HAP-1 (cell line): ENCODE measurements at regions not wholly inside any gene's neighbourhood (a gene's known extent, or its start where the extent isn't known, plus 50 kb on each side); places are given as distances from the start of the nearest gene placed in this dataset.
"Not testable (repeated sequence)": the region's sequence is repeated elsewhere in the genome, so short reads cannot be mapped to it uniquely, and the experiment has no call there.

Experiments
- DNase-seq, 2 experiments: peaks; one replicate each; pipeline ENCODE4 v3.0.0-alpha.2; 2016 to 2020; ENCODE audit warnings: low spot score in 2 of 2
- H3K27me3 ChIP-seq: fragments of 250-450 bp; sonication (Bioruptor Pico); 2 replicates; pipeline ENCODE4 v1.5.1; 2020; ENCODE audit warnings: low read depth, mild to moderate bottlenecking, moderate library complexity
- H3K36me3 ChIP-seq: fragments of 250-450 bp; sonication (Bioruptor Pico); replicated peaks from 2 replicates; pipeline ENCODE4 v1.5.1; 2020; ENCODE audit warnings: mild to moderate bottlenecking
- H3K4me1 ChIP-seq: fragments of 250-450 bp; sonication (Bioruptor Pico); 2 replicates; pipeline ENCODE4 v1.5.1; 2020; ENCODE audit warnings: mild to moderate bottlenecking
- H3K4me3 ChIP-seq: fragments of 250-450 bp; sonication (Bioruptor Pico); 2 replicates; pipeline ENCODE4 v1.5.1; 2020; ENCODE audit warnings: mild to moderate bottlenecking, moderate library complexity
- H3K9me3 ChIP-seq: fragments of 250-450 bp; sonication (Bioruptor Pico); 2 replicates; pipeline ENCODE4 v1.5.1; 2020; ENCODE audit warnings: mild to moderate bottlenecking, moderate library complexity
- in situ Hi-C: fragments of 300-500 bp; cut with MboI; formaldehyde crosslinking; loops from 3 replicates; pipeline ENCODE4 v1.14.3; 2020; ENCODE audit warnings: low sequenced_read_pairs, inconsistent platforms, mixed read lengths

GRCh38 chr9:134531220-134531970 lies 110.2 kb upstream of the COL5A1 start:
- no peaks in the 10 kb centered on the region for H3K36me3 ChIP-seq
- no peaks in the 10 kb centered on the region for H3K27me3 ChIP-seq
- H3K9me3 ChIP-seq, result no peaks in the 10 kb centered on the region; the same call in 1 of the 2 replicates
- no peak for DNase-seq
- no peak overlapping the region for H3K4me3 ChIP-seq
- in situ Hi-C loops, result no loop called here
- no peaks in the 10 kb centered on the region for H3K4me1 ChIP-seq

DNA sequence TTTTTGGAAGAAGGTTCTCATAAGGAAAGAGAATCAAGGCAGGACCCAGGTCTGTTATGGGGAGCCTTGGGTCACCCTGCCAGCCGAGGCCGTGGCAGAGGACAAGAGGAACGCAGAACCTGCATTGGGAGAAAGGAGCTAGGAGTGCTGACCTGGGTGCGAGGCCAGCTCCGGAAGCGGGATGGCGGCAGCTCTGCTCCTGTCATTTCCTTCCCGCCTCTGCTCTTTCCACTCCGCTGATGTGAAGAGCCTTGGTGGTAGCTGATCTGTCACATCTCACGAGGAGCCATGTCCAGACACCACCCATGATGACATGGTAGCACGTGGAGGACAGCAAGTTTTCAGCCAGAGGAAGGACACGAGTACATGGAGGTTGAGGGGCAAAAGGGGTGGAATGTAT lies 109.5 kb upstream of the COL5A1 start:
- Histone ChIP-seq H3K4me3 (no peak overlapping the region), H3K9me3 (no peaks in the 10 kb centered on the region; the same call in 1 of the 2 replicates), H3K36me3 (no peaks in the 10 kb centered on the region), H3K4me1 (no peaks in the 10 kb centered on the region), H3K27me3 (no peaks in the 10 kb centered on the region)
- no peak for DNase-seq
- in situ Hi-C loops, result no loop called here

GRCh38 chr9:134532661-134533060 lies 108.9 kb upstream of the COL5A1 start:
- in situ Hi-C loops, H3K9me3 ChIP-seq, DNase-seq, H3K27me3 ChIP-seq, H3K4me1 ChIP-seq, H3K36me3 ChIP-seq, H3K4me3 ChIP-seq: not testable (repeated sequence)

GRCh38 chr9:134533850-134534588 lies 107.6 kb upstream of the COL5A1 start:
- no peaks in the 10 kb centered on the region; the same call in 1 of the 2 replicates for H3K9me3 ChIP-seq
- in situ Hi-C loops, result no loop called here
- no peak overlapping the region for H3K4me3 ChIP-seq
- no peaks in the 10 kb centered on the region for H3K27me3 ChIP-seq
- H3K36me3 ChIP-seq, result no peaks in the 10 kb centered on the region
- no peak for DNase-seq
- H3K4me1 ChIP-seq, result no peaks in the 10 kb centered on the region

DNA sequence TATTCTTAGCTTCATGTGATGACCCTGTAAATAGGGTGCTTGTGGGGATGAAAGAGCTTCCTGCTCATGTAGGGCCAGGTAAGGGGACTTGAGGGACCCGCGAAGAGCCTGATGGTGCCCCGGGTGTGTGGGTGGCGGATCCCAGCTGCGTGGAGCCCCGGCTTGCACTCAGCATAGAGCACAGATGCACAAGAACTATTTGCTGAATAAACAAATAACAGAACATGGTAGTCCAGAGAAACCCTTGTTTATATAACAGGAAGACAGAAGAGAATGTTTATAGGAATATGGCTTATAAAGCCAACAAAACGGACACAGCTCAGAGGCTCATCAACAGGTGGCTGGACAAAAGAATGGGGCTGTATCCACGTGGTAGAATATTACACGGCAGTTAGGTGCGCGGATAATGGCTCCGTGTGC lies 106.9 kb upstream of the COL5A1 start:
- no peak for DNase-seq
- H3K4me1 ChIP-seq, result no peaks in the 10 kb centered on the region
- no peaks in the 10 kb centered on the region for H3K36me3 ChIP-seq
- no peaks in the 10 kb centered on the region for H3K27me3 ChIP-seq
- no peaks in the 10 kb centered on the region; the same call in 1 of the 2 replicates for H3K9me3 ChIP-seq
- no peak overlapping the region for H3K4me3 ChIP-seq
- in situ Hi-C loops, result no loop called here

GRCh38 chr9:134535171-134535570 lies 106.4 kb upstream of the COL5A1 start:
- DNase-seq, result no peak
- H3K4me1 ChIP-seq, result no peaks in the 10 kb centered on the region

GRCh38 chr9:134536101-134536900 lies 105.3 kb upstream of the COL5A1 start:
- in situ Hi-C loops, result no loop called here
- Histone ChIP-seq H3K27me3 (no peaks in the 10 kb centered on the region), H3K4me1 (no peaks in the 10 kb centered on the region), H3K9me3 (no peaks in the 10 kb centered on the region; the same call in 1 of the 2 replicates), H3K36me3 (no peaks in the 10 kb centered on the region), H3K4me3 (no peak overlapping the region)
- no peak for DNase-seq

More at GRCh38 chr9:134535171-134535570, 106.4 kb upstream of the COL5A1 start:
- no peaks in the 10 kb centered on the region for H3K27me3 ChIP-seq
- no peaks in the 10 kb centered on the region; the same call in 1 of the 2 replicates for H3K9me3 ChIP-seq
- in situ Hi-C loops, result no loop called here
- no peaks in the 10 kb centered on the region for H3K36me3 ChIP-seq
- no peak overlapping the region for H3K4me3 ChIP-seq

GRCh38 chr9:134536931-134537330 lies 104.7 kb upstream of the COL5A1 start:
- H3K27me3 ChIP-seq, result no peaks in the 10 kb centered on the region
- no peak overlapping the region for H3K4me3 ChIP-seq
- no peak for DNase-seq
- in situ Hi-C loops, result no loop called here
- no peaks in the 10 kb centered on the region; the same call in 1 of the 2 replicates for H3K9me3 ChIP-seq
- H3K4me1 ChIP-seq, result no peaks in the 10 kb centered on the region
- H3K36me3 ChIP-seq, result no peaks in the 10 kb centered on the region

DNA sequence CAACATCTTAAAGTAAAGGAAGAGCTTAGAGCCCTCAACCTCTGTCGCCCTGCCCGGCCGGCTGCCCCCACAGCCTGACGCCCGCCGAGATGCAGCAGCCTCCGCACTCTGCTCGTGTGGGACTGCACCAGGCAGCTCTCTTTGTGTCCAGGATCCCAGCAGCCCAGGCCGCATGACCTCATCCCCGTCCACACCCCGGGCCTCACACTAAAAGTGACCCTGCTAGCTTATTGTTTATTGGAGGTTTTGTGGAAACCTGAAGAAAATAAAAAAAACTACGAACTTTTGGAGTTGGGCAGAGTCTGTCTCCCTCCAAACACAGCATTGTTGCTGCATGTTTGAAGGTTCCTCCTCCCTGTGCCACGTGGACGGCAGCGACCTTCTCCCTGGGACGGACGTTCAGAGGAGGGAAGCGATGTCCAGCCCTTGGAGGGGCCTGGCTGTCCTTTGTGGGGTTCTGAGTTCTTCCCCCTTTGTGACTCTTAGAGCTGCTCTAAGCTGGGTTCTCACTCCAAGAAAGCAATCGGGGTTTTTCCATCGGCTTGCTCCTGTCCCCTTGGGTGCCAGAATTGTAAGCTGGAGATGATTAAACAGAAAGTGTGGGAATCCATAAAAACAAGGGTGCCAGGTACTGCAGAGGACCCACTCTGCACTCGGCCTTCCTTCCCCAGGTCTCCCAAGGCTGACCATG lies 103.5 kb upstream of the COL5A1 start:
- Histone ChIP-seq H3K36me3 (no peaks in the 10 kb centered on the region), H3K9me3 (no peaks in the 10 kb centered on the region; the same call in 1 of the 2 replicates), H3K27me3 (no peaks in the 10 kb centered on the region), H3K4me3 (no peak overlapping the region), H3K4me1 (no peaks in the 10 kb centered on the region)
- in situ Hi-C loops, result no loop called here
- no peak for DNase-seq

- Histone ChIP-seq H3K9me3 (no peaks in the 10 kb centered on the region; the same call in 1 of the 2 replicates), H3K4me3 (no peak overlapping the region), H3K36me3 (no peaks in the 10 kb centered on the region), H3K27me3 (no peaks in the 10 kb centered on the region), H3K4me1 (no peaks in the 10 kb centered on the region)
- no peak for DNase-seq
- in situ Hi-C loops, result no loop called here
These were observed 102.6 kb upstream of the COL5A1 start for GRCh38 chr9:134538856-134539566.

- in situ Hi-C loops, result no loop called here
- no peaks in the 10 kb centered on the region for H3K27me3 ChIP-seq
These were observed 101.9 kb upstream of the COL5A1 start for GRCh38 chr9:134539586-134540194.

GRCh38 chr9:134540276-134541096 lies 101.1 kb upstream of the COL5A1 start:
- Histone ChIP-seq H3K4me3 (no peak overlapping the region), H3K27me3 (no peaks in the 10 kb centered on the region), H3K4me1 (no peaks in the 10 kb centered on the region), H3K36me3 (no peaks in the 10 kb centered on the region), H3K9me3 (no peaks in the 10 kb centered on the region)
- in situ Hi-C loops, result no loop called here
- no peak for DNase-seq

More at GRCh38 chr9:134539586-134540194, 101.9 kb upstream of the COL5A1 start:
- Histone ChIP-seq H3K36me3 (no peaks in the 10 kb centered on the region), H3K9me3 (no peaks in the 10 kb centered on the region), H3K4me1 (no peaks in the 10 kb centered on the region), H3K4me3 (no peak overlapping the region)
- no peak for DNase-seq
